GM19023 (cell line): ENCODE measurements at regions not wholly inside any gene's neighbourhood (a gene's known extent, or its start where the extent isn't known, plus 50 kb on each side); places are given as distances from the start of the nearest gene placed in this dataset.

Experiments used
- ATAC-seq: cut with Tn5 transposase; IDR thresholded peaks from one replicate; pipeline ENCODE4 v1.9.1; 2021; ENCODE audit warnings: mild to moderate bottlenecking, moderate library complexity; ENCODE audit not compliant: unreplicated experiment

DNA sequence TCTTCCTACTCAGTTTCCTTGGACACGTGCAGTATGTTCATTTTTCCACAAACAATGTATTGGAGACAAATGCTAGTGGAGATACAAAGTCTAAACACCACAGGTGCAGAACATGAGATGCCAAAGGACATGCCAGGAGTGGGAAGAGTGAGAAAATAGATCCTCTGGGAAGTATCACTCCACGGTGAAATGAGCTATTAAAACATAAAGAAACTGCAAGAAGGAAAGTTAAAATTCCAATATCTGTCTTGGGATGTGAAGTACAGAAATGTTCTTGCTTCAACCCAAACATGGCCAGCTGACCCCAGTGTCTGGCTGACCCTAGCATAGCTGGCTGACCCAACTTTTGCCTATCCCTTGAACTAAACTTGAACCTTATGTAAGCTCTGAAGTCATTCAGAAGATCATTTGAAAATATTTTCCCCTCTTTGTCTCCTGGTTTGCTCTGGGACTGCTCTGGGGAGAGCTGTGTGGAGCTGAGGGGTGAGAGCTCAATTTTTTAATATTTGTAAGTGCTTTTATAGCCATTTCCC, 59.5 kb downstream of the FZD1 start:
- ATAC-seq = no peak

DNA sequence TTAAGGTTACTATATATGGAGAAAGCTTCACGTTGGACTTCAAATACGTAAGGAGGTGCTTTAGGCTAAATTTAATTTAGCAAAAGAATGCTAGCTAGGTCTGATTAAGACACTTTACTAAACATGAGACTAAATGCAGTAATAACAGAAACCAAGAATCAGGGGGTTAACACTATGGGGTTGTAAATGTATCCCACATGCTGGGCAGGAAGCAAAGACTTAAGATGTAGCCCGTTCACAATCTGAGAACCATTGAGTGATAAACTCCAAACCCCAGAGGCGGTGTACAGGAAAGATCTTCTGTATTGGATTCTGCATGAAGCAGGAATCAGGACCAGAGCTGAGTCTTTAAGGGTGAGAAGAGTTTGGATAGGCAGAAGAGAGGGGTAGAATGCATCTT, 60.4 kb downstream of the FZD1 start:
- ATAC-seq = no peak

DNA sequence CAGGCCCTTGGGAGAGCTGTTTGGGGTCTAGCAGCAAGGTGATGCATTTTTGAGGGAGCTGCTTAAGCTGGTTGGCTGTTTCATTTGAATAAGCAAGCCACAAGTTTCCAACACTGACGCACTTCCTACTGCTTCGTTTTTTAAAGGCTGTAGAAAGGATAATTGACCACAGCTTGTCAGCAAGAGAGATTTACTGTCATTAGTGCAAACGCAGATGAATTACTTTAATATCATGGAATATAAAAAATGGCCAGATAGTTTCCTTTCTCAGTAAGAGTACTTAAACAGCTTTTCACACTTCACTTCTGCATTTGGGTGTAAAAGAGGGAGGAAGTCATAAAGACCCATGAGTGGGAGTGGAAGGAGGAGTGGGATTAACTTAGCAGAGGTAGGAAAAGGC, 61.5 kb downstream of the FZD1 start:
- ATAC-seq = no peak

DNA sequence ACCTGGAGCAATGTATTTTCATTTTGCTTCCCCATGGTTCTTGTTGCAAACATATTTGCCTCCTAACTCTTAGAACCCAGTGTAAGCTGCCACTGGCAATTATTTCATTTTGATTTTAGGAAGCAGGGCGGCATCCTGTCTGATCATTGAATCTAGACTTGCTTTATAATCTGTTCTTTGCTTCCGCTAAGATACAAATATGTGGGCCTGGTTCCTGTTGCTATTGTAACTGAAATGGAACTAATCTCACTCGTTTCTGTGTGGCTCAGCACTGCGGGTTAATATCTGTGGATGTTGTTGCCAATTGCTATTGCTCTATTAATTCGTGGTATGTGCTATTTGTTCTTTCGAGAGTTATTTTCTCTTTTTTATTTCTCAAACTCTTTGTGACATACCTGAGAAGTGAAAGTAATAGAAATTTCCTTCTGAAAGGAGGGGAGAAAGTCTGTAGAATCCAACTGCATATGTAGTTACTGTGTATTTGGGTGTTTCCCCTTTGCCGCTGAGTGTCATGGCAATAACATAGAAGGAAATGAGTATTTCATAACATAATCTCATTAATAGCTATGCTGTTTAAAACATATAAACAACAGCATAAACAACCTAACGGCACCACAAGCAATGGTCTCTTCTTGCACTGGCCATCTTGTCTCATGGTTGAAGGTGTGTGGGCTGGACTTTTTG, 62.4 kb downstream of the FZD1 start:
- no peak for ATAC-seq

DNA sequence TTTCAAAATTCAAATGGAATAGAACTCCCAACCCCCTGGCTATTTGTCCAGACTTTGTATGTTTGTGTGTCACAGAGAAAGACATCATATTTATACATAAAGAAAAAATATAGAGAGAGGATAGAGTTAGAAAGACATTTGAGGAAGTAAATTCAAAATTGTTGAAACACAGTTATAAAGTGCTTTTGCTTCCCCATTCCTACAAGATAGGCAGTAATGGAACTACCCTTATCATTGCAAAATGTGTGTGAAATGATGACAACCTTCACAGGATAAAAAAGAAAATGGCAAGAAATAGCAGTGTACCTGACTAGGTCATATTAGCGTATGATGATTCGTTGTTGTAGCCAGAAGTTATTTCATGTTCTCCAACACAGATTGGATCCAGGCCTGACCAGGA, 63.1 kb downstream of the FZD1 start:
- ATAC-seq = no peak

DNA sequence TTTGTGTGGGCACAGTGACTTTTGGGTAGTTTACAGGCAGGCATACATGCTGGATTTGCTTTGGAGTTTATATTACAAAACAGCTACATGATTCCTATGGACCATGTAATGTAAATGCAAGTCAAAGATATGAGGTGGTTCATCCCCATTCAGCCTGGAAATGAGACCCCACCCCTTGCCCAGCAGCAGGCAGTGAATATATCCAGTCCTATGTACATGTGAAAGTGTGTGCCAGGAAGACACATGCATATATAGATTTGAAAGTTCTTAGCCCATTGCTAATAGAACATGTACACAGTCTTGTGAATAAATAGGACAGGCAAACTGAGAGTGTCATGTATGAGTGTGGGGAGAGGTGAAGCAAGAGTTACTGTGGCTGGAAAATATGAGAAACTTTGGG, 65.3 kb downstream of the FZD1 start:
- no peak for ATAC-seq

DNA sequence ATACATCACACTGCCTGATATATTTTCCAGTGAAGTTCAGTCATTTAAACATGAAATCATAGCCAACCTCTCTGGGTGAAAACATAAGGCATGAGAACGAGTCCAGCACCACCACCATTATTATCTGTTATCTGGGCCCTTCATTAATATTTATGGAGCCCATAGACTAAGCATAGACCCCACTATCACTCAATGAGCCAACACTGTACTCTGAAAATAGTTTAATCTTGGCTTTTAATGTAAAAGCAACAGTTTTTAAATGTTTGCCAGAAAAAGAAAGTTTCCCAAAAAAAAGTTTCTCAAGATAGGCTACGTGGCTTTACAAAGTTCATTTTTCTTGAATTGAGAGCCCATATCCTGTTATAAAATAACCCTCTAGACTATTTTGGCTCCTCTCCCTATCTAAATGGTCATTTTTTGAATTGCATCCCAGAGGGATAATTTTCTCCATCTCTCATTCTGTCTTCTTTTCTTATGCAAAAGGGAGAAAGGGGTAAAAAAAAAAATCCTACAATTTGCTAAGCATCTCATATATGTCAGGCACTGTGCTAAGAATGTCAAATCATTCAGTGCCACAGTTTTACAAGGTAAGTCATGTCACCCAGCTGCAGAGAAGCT, 66.1 kb downstream of the FZD1 start:
- ATAC-seq = no peak

DNA sequence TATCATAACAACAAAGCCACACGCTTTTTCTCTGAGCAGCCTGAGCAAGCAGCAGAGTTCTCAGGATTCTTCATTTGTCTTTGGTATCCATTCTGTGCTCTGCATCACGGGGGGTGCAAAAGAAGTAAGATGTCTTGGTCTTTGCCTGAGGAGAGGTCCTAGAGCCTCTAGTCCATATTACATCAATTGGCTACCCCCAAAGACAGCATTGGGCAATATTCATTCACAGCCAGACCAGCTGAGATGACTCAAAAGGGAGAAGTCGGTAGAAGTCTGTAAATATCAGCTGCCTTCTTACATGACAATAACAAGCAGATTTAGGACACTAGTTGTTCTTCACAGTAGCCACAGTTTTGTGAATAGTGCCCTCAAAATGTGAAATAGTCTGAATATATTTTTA, 66.6 kb downstream of the FZD1 start:
- no peak for ATAC-seq

DNA sequence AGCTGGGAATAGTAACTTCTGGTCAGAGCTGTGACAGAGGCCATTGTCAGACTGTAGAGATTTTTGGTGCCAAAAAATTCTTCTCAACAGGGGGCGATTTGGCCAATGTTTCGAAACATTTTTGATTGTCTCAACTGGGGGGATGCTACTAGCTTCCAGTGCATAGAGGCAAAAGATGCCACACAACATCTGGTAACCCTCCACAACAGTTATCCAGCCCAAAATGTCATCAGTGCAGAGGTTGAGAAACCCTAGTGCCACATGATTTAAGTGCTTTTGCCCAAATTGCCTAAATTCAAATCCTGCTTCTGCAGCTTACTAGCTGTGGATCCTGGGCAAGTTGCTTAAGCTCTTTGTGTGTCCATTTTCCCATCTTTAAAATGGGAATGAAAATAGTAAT, 71.9 kb downstream of the FZD1 start:
- ATAC-seq = no peak

DNA sequence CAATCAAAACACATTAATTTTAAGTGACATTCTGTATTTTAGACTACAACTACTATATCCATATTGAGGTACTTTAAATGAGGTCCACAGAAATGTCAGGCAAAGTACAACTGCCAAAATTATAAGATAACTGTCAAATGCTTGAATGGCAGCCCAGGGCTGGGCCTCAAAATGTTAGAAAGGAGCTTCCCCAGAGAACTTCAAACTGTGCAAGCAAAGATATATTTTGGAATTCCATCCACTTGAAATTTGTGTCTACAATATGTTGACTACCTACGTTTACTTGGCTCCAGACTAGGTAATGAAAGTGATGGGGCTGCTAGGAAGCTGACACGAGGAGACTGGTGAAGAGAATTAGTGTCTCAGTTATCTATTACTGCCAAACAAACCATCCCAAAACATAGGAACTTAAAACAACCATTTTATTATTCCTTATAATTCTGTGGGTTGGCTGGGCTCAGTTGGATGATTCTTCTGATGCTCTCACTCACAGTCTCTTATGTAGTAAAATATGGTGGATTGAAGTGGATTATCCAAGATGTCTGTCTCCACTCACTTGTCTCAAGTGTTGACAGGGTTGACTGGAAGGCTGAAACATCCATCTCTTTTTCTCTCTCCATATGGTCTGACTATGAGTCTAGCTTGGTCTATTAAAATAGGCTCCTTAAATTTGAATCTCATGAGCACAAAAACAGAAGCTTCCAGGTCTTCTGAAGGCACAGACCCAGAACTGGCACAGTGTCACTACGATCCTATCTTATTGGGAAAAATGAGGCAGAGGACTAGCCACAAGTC, 74.2 kb downstream of the FZD1 start:
- no peak for ATAC-seq

DNA sequence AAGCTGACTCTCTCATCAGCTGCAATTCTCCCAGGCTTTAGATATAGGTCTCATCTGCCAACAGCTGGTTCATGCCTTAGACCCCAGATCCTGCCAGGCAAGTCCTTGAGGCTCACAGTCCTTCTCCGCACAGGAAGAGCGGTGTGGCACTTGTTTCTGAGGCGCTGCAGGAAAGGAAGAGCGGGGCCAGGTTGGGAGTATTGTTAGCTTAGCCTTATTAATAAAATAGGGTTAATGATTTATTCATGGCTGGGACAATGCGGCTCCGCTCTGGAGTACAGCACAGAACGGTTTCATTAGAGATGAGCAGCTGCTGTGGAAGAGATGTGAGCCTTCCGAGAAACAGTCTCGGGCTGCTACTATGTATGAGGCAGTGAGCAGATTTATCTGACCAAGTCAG, 78.1 kb downstream of the FZD1 start:
- no peak for ATAC-seq

DNA sequence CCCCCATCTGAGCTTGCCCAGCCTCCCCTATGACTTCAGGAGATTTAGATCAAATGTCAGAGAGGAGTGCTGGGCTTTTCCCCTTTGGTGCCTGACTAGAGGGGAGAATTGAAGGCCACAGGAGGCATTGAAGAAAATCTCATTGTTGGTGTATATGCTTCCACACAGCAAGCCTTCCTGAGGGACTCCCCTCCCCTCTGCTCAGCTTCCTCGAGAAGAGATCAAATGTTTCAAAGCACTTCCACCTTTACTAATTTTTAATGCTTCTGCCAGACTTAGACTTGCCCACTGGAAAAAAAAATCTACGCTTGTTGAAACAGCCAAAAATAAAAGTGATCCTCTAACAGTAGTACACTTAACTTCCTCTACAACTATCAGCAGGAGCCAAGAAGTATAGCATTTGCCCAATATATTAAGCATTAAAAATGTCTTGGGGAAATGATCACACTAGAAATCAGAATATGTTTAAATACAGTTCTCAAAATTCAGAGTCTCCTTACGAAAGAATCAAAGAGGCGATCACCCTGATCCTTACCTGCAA, 79.3 kb downstream of the FZD1 start:
- no peak for ATAC-seq

DNA sequence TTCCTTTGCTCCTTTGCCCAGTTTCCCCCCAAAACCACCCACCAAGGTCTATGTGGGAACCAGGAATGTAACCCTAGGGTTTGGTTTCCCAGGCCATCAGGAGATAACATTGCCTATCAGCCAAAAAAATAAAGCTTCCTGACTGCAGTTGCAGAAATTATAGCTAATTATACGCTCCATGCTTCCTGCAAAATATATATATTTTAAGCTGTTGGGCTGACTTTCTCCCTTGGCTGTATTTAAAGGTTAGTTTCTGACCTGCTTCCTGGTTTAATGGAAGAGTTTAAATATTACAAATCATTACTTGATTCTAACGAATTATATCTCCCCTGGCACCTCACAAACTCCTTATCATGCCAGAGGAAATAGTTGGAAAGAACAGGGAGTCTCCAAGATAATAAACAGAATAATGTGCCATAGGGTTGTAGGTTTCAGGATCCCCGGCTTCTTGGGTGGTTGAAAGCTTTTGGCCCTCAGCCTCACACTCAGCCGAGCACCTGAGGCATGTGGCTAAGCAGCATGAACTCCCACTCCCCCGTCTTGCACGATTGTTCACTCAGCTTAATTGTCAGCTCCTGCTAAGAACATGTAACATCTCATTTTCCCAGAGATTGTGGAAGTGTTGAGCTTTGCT, 79.9 kb downstream of the FZD1 start:
- no peak for ATAC-seq

DNA sequence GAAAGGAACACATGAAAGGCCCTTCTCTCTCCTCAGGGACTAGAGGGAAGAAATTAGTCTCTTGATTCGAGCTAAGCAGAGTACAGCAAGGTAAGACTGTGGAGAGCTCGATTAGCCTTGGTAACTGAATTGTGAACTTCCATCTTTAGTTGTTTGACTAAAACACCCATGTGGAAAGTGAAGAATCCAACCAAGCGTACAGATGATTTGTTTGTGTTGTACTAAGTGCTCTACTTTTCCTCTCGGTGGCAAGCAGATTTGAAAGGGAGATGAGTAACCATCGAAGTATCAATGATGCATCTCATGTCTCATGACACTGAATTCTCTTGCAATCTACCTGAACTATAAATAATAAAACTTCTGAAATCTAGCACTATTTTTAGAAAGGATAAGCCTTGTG, 80.7 kb downstream of the FZD1 start:
- peak; percentile 71 for ATAC-seq

DNA sequence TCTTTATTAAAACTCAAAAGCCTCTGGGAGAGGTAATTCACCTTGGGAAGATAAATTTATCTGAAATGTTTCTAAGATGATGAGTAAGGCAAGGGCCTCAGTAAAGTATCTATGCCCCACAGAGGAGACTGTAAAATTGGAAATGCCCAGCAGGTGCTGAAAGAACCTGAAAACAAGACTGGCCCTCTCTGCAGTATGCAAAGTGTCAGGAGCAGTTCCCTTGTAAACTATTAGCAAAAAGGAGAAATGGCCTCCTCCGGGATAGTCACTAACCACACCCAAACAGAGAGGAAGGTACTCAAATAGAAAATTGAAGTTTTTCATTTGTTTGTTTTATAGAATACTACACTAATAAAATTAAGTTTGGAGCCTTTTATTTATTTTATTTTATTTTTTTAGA, 81.2 kb downstream of the FZD1 start:
- ATAC-seq = peak; percentile 65

DNA sequence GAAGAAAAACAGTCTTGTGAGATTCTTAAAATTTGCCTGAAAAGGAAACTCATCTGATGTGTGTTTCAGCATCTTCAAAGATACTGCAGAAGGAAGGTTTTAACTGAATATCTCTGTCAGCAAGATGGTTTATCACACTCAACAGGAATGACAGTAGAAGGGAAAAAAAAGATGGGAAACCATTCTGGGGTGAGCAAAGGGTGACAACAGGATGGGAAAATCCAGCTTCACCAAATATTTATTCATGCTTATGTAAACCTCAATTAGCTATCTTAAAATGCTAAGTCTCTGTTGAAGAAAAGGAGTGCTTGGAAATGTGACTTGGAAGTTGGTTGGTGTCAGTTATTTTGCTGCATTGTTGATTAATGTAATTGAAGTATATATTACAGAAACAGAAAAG, 82.2 kb downstream of the FZD1 start:
- ATAC-seq = no peak

DNA sequence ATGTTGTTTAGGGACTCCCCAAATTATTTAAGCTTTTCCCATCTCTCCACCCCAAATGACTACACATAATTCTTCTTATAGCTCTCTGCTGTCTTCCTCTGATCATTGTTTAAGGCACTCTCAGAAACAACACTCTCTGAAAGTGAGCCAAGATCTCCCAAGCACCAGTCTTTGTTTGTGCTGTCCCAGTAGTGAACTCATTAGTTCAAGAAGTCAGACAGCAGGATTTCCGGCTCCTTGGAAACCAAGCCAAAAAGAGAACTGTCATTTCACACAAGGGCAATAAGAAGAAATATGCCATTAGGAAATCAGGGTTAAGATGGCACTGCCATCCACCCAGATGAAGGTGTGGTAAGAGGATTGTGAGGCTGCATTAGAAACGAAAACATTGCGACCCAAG, 83.1 kb downstream of the FZD1 start:
- ATAC-seq = no peak

DNA sequence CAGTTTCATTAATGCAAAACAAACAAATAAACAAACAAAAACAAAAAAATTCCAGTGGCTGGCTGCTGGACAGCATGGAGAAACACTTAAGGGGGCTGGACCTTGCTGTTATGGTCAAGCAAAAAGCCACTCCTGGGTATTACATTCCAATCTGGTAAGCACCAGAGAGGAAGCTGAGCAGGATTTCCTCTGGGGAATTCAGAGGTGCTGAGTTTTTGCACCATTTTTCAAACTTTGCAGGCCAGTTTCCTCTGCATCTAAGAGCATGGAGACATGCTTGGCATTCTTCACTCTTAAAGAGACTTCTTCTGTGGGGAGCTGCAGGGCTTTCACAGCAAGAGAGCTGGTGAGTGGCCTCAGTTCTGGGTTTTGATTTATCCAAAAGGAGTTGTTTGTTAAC, 84.5 kb downstream of the FZD1 start:
- ATAC-seq = no peak

DNA sequence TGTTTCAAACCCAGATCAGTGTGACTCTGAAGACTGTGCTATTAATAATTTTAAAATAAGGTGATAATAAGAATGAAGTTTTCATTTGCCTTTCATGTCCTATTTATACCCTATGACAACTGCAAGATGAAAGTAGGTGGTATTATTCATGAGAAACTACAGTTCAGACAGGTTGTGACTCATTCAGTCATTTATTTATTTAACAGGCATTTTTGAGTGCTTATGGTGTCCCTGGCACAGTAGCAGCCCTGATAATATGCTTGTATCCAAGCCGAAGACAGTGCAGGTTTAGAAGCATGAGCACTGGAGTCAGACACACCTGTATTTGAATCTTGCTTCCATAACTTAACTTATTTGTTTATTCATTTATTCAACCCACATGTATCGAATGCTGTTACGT, 87.1 kb downstream of the FZD1 start:
- no peak for ATAC-seq

DNA sequence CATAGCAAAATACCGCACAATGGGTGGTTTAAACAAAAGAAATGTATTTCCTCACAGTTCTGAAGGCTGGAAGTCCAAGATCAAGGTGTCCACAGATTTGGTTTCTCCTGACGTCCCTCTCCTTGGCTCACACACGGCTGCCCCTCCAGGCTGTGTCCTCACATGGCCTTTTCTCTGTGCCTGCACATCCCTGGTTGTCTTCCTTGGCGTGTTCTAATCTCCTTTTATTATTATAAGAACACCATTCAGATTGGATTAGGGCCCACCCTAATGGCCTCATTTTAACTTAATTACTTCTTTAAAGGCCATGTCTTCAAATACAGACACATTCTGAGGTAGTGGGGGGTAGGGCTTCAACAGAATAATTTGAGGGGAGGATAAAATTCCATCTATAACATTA, 87.9 kb downstream of the FZD1 start:
- ATAC-seq = no peak

DNA sequence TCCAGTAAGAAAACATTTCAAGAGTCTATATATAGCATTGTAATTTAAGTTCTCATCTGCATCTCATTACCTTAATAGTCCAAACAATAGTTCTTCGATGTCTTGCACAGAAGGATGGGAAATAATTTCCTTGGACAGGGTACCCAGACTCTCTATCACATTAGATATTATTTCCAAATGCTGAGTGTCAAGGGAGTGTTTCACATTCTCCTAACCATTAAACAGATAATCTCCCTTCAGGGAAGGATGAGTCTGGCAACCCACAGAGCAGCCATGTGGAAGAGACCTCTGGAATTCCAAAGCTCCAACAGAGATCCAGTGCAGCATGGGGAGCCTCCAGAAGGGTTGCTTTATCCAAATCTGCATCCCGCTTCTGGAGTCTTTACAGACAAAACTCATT, 89.6 kb downstream of the FZD1 start:
- no peak for ATAC-seq
